GM19455 (cell line): ENCODE measurements at regions not wholly inside any gene's neighbourhood (a gene's known extent, or its start where the extent isn't known, plus 50 kb on each side); places are given as distances from the start of the nearest gene placed in this dataset.
"Not testable (repeated sequence)": the region's sequence is repeated elsewhere in the genome, so short reads cannot be mapped to it uniquely, and the experiment has no call there.

Source experiments
- ATAC-seq: cut with Tn5 transposase; IDR thresholded peaks from one replicate; pipeline ENCODE4 v1.9.1; 2021; ENCODE audit not compliant: unreplicated experiment

DNA sequence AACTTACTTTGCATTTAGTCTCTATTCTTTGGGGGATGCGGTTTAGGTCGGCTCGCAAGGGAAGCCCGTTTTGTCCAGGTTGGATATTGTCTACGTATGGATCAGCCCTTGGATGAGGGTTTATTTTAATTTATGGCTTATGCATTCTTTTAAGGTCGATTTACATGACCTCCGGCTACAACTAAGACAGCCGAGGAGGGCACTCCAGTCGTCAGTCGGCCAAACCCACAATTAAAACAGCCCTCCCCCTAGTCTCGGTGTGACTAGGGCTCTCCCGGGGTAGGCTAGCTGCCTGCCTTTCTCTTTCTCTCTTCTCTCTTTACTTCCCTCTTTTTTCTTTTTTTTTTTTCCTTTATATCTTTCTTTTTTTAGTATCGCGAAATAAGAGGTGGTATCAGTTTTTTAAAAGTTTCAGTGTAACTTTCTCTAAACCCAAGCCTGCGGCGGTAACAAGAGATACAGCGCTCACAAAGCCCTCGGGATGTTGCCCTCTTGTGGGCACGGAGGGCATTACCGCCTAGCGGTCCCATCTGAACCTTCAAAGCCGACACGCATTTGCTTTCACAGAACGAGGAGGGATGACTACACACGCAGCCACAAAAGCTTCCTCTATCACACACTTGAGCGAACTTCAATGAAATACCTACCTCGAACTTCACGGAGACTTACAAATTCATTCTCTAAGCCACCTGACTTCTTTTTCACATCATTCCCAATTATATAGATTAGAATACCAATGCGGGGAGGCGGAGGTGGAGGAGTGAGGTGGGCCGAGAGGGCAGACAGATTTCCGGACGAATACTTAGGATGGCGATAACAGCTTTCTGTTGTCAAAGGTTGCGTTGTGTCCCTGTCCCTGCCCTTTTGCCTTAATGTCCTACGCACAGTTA is 132.3 kb upstream of the C11orf58 start:
- peak; percentile 88 for ATAC-seq

DNA sequence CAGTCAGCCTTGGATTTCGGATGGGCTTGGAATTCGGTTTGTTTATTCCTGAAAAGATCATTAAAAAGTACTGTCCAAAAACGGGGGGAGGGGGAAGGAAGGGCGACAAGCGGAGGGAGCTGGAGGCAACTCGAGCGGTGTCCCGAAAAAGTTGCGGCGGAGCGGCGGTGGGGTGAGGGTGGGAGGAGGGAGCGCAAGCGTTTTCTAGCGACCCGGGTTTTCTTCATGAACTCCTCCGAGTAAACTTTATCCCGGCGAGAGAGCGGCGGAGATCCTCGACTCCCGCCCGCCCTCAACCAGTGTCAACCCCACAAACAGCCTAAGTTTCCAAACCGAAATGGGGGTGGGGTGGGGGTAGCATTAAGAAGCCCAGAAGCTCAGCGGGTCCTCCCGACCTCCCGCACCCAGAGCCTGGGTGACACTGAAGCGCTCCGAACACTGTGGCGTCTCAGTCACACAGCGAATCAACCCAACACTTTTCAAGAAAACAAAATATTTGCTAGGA is 133.0 kb upstream of the C11orf58 start:
- ATAC-seq, result no peak

DNA sequence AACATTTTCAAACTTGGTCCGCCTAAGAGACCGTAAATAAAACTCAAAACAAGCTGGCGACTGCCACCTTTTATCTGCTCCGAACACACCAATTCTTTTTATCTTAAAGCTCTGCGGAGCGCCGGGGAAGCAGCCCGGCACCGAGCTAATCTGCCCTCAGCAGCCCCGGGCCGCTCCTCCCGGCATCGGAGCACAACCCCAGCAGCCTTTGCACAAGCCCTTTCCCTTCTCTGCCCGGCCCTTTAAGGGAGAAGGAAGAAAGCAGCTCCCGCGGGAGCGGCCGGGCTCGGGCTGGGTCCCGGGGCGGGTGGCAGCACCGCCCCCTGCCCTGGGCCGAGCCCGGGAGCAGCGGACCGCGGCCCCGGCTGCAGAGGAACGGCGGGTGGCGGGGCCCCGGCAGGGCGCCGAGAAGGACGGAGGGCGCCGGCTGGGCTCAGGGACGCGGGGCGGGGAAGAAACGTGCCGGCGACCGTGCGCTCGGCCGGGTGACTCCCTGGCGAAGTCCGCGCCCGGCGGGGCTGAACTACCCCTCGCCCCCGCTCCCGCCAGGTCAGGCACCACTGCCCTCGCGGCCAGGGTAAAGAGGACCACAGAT is 133.6 kb upstream of the C11orf58 start:
- ATAC-seq, result no peak

GRCh38 chr11:16603890-16604793 is 134.3 kb upstream of the C11orf58 start:
- no peak for ATAC-seq

DNA sequence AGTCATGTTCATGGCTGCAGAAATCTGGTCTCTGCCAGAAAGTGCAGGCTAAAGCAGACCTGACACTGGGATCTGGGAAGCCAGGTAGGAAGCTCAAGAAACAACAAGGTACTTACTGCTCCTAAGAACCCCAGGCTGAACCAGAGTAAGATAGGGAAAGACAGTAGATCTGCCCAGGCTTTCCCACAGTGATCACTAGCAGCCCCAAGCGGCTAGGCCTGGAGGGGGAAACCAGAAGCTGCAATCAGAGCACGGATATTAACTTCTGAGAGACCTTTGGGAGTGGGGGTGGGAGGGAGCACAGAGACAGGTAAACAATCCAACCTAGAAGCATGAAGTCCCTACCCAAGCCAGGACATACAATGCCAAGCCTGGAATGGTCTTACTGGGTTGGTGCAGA is 135.2 kb upstream of the C11orf58 start:
- ATAC-seq, result no peak

DNA sequence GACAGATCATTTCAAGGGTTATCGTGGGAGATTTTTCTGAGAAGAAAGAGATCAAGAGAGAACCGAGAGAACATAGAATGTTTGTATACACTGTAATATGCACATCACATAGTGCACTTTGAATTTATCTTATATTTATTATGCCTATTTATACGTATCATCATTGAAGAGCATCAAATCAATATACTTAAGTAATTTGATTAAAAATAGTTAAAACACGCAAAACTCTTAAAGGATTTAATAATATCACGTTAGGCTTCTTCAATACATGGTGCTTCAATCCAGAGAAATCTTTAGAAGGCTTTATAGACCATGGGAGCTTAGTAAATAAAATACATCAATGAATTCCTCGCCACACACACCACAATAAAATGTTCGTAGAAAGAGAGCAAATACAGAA is 139.5 kb upstream of the C11orf58 start:
- no peak for ATAC-seq

DNA sequence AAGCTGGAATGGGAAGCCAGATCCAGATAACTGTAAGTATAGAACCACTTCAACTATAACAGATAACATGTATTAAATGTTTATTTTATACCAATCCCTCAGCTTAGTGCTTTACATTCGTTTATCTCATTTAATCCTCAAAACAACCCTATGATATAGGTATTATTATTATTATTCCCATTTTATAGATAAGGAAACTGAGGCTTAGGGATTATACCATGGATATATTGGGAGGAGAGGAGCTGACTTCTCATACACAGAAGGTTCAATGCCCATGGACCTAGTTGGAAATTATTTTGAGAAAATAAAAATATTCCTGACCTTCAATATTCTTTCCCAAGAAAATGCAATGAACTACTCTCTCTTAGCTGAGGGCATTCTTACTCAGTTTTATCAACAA is 140.4 kb upstream of the C11orf58 start:
- no peak for ATAC-seq

DNA sequence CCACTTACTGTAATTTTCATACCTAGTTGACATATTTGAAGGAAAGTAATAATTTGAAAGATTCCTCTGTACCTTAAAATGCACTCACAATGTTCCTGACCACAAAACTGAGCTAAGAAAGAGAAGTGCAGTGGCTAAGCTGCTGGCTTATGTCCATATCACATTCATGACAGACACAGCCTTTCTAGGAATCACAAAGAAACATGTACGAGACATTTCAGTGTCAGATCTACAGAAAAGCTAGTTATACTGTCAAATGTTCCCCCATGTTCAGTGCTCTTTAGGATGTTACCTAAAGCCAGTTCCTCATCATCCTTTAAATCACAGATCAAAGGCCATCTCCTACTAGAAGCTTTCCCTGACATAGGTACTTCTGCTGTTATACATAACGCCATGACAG is 142.2 kb upstream of the C11orf58 start:
- no peak for ATAC-seq

GRCh38 chr11:16591157-16591556 is 147.3 kb upstream of the C11orf58 start:
- ATAC-seq, result no peak

GRCh38 chr11:16587670-16588069 is 150.8 kb upstream of the C11orf58 start:
- ATAC-seq, result no peak

DNA sequence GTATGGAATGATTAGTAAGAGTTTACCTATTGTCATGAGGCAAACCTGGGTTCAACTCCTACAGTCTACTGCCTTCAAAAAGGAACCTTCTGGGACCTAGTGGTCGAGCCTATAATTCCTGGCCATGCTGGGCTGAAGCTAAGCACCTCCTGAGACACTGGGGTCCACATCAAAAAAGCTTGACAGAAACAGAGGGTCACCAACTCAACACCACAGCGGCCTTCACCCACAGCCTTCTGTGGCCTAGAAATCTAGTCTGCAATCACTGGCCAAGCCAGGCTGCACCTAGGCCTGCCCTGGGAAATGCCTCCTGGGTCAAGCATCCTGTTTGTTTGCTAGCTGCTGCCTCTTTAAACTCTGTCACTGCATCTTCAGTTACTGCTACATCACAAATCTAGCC is 153.9 kb upstream of the C11orf58 start:
- no peak for ATAC-seq

DNA sequence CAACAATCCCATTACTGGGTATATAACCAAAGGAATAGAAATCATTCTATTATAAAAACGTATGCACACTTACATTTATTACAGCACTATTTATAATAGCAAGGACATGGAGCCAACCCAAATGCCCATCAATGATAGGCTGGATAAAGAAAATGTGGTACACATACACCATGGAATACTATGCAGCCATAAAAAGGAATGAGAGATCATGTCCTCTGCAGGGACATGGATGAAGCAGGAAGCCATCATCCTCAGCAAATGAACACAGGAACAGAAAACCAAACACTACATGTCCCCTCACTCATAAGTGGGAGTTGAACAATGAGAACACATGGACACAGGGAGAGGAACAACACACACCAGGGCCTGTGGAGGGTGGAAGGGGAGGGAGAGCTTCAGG is 157.4 kb upstream of the C11orf58 start:
- ATAC-seq, result not testable (repeated sequence)

DNA sequence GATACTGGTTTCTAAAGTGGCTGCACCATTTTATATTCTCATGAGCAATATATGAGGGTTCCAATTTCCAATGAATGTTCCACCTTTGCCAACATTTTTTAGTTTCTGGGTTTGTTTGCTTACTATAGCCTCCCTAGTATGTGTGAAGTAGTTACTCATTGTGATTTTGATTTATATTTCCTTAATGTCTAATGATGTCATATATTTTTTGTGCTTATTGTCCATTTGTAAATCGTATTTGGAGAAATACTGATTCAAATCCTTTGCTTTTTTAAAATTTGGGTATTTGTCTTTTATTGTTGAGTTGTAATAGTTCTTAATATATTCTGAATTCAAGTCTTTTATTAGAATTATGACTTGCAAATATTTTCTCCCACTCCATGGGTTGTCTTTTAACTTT is 161.0 kb upstream of the C11orf58 start:
- no peak for ATAC-seq

GRCh38 chr11:16574889-16575288 is 163.6 kb upstream of the C11orf58 start:
- not testable (repeated sequence) for ATAC-seq

- no peak for ATAC-seq
These were observed 165.5 kb upstream of the C11orf58 start for GRCh38 chr11:16572945-16573344.

GRCh38 chr11:16561150-16561549 is 177.3 kb upstream of the C11orf58 start:
- ATAC-seq, result no peak

GRCh38 chr11:16558494-16558893 is 180.0 kb upstream of the C11orf58 start:
- ATAC-seq, result no peak

- ATAC-seq, result no peak
These were observed 182.5 kb upstream of the C11orf58 start for GRCh38 chr11:16555956-16556355.

- ATAC-seq, result no peak
These were observed 184.1 kb upstream of the C11orf58 start for GRCh38 chr11:16554361-16554760.

DNA sequence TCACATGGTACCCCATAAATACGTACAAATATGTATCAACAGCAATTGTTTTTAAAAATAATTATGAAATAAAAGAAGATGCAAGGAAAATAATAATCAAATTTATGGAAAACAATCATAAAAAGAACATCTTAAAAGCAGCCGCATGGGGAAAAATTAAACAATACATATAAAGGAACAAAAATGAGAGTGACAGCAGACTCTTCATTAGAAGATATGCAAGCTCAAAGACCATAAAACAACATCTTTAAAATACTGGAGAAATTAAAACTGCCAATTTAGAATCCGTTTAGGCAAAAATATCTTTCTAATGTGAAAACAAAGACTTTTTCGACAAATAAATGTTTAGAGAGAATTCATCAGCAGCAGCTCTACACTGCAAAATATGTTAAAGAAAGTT is 190.6 kb upstream of the C11orf58 start:
- no peak for ATAC-seq

- ATAC-seq, result no peak
These were observed 187.3 kb upstream of the SOX6 start for GRCh38 chr11:16543642-16544041.
